GM21717 (cell line): ENCODE measurements at regions not wholly inside any gene's neighbourhood (a gene's known extent, or its start where the extent isn't known, plus 50 kb on each side); places are given as distances from the start of the nearest gene placed in this dataset.

ENCODE experiments used
- ATAC-seq: cut with Tn5 transposase; IDR thresholded peaks from one replicate; pipeline ENCODE4 v1.9.1; 2021; ENCODE audit warnings: mild to moderate bottlenecking, moderate library complexity; ENCODE audit not compliant: unreplicated experiment

- no peak for ATAC-seq
Measured at GRCh38 chr3:104582092-104582491, 784.6 kb upstream of the ALCAM start.

GRCh38 chr3:104584682-104585081, 782.0 kb upstream of the ALCAM start:
- no peak for ATAC-seq

GRCh38 chr3:104586344-104586743, 780.4 kb upstream of the ALCAM start:
- ATAC-seq, result no peak

DNA sequence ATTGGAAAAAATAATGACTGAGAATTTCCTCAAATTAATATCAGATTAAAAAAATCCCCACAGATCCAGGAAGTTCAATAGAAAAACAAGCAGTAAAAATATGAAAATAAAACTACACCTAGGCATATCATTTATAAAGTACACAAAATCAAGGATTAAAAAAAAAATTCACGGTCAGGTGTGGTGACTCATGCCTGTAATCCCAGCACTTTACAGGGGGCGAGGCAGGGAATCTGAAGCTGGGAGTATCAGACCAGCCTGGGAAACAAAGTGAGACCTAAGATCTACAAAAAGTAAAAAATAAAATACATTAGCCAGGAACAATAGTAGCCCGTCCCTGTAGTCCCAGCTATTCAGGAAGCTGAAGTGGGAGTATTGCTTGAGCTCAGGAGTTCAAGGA, 778.3 kb upstream of the ALCAM start:
- no peak for ATAC-seq

DNA sequence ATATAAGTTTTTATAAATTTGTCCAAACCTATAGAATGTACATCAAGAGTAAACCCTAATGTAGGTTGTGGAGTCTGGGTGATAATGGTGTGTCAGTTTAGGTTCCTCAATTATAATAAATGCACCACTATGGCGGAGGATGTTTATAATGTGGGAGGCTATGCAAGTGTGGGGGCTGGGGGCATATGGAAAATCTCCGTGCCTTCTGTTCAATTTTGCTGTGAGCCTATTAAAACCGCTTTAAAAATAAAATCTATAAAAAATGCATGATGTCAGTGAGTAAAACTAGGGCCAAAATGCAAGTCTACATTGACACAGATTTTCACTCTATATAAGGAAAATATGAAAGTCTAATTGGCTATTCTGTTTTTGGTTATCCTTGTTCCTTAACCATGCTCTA, 774.9 kb upstream of the ALCAM start:
- ATAC-seq, result no peak

- no peak for ATAC-seq
Measured at GRCh38 chr3:104594491-104594890, 772.2 kb upstream of the ALCAM start.

- peak; percentile 11 for ATAC-seq
Measured at GRCh38 chr3:104596054-104596453, 770.7 kb upstream of the ALCAM start.

DNA sequence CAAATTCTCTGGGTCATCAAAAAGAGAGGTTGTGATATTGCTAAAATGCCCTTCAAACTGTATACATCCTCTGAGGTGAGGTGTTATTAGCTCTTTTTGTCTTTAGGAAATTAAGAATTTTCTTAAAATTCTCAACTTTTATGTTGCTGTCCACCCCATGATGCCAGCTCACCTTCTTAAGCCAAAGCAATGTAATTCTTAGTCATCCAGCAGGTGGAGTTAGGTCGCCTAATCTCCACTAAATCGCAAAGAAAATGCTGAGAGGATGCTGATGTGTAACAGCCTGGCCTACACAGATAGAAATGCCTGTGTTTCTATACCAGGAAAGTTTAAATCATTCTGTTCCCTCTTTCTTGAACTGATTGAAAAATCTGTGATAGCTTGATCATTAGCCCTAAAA, 770.2 kb upstream of the ALCAM start:
- ATAC-seq, result peak; percentile 90

DNA sequence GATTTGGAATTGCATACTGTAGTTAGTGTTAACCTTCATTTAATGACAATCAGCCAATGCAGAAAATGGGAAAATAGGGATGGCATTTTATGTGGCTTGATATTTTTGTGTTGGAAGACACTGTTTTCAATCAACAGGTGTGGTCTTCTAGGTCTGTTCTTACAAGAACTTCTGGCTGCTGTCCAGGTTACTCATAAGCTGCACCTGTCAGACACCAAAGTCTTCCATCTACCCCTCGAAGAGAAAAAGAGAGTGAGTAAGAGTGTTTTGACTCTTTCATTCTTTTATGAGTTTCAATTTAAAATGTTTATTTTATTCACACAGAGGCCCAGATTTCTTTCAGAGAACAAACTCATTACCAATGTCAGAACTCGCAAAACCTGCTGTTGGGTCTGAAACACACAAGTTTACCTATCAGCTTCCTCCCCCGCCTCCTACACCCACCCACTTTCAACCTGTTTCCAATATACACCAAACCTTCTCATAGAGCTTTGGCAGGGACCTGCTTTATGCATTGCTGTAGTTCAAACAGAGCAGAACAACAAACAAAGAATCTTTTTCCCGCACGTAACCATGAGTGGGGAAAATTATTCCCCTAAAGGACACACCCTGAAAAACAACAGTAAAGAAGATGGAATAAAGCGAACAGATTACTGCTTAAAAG, 767.7 kb upstream of the ALCAM start:
- ATAC-seq, result no peak

DNA sequence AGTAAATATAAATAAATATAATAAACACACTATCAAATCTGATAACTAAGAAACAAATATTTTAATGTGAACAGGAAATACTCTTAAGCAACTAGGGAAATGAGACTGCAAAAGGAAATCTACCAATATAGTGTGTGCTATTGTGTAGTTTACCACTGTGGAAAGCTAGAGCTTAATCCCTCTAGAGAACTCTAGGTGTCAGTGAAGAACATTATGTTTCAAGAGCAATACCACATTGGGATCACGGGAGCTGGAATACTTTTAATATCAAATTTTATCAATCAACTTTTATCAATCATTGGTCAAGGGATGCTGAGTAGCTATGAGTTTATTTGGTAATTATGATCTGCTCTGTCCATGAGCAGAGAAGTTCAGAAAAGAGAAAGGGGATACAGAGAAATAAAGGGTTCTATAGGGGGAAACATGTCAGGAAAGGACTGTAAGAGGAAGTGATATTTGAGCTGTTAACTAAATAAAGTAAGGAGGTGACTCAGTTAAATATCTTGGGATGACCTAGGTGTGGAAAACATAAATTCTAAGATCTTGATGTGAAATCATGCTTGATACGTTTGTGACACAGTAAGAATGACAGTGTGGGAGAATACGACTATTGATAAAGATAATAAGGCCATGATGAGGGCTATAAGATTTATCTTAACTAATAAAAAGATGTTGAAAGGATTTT, 762.2 kb upstream of the ALCAM start:
- no peak for ATAC-seq

- no peak for ATAC-seq
Measured at GRCh38 chr3:104606812-104607211, 759.9 kb upstream of the ALCAM start.

DNA sequence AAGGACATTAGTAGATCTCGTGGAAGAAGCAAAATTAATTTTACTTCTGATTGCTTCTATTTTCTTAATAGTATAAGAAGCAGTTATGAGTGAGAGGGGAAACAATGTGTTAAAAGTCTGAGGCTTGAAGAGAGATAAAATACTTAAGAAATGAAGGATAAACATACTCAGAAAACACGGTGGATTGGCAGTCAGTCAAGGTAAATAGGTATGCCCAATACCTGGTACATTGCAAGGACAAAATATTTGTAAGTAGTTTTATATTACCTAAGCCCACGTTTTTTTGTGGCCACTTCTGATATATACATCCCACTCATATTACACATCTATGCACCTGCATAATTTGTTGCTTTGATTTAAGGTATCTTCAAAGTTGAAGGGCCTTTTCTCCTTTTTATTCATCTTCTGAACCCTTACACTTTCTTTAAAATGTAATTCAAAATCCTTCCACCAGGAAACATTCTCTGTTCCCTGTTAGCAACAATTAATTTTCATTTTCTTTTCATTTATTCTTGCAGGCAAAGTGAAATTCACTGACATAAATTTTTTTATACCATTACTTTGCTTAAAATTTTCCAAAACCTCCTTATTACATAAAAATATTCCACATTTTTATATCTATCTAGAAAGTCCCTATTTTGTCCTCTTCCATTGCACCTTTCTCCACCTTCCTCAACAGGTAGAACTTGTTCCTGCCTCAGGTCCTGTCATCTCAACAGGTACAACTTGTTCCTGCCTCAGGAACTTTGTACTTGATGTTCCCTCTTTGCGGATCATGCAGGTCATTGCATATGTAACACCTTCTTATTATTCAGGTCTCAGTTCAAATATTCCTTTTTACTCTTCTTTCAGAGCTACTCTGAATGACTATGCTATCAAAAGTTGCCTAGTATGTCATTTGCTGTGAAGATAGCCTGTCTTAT, 755.7 kb upstream of the ALCAM start:
- ATAC-seq, result no peak

DNA sequence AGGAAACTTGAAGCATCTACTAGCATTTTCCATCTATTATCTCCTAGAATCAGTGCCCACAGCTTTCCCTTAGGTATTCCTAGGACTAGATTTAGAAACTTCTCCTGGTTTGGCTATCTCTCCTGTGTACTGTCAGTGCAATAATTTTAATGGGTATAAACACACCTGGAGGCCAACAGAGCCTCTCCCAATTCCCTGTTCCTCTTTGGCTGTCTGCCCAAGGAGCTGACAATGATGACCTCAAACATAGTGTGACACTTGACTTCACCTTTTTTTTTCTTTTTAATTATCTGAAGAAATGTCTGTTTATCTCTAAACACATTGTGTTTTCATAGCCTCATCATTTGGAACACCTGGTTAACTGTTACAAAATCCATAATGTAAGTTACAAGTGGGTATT, 754.5 kb upstream of the ALCAM start:
- ATAC-seq, result no peak

GRCh38 chr3:104614564-104614963, 752.1 kb upstream of the ALCAM start:
- no peak for ATAC-seq

- ATAC-seq, result peak; percentile 70
Measured at GRCh38 chr3:104628185-104628789, 738.4 kb upstream of the ALCAM start.

GRCh38 chr3:104629038-104629437, 737.7 kb upstream of the ALCAM start:
- no peak for ATAC-seq

GRCh38 chr3:104631254-104631653, 735.5 kb upstream of the ALCAM start:
- ATAC-seq, result no peak

DNA sequence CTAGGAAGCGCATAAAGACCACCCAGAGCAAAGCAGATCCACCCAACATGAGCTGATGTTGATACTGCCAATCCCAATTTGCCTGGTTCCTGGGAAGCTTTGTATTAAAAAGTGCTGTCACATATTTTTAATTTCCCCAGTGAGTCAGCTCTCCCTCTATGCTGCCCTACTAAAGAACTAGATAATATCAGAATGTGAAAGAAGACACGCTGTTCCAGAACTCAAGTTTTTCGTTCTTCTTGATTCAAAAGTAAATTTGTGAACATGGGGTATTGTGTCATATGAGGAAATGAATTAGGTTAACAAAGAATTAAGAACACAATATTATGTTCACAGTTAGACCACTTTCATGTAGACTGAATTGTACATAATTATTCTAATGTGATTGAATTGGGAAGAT, 734.2 kb upstream of the ALCAM start:
- ATAC-seq, result no peak

GRCh38 chr3:104632947-104633346, 733.8 kb upstream of the ALCAM start:
- ATAC-seq, result no peak

GRCh38 chr3:104635872-104636580, 730.7 kb upstream of the ALCAM start:
- ATAC-seq, result no peak

- no peak for ATAC-seq
Measured at GRCh38 chr3:104642827-104643226, 723.9 kb upstream of the ALCAM start.
